Effector CD8-positive, alpha-beta T cell (primary cell): ENCODE measurements at regions not wholly inside any gene's neighbourhood (a gene's known extent, or its start where the extent isn't known, plus 50 kb on each side); places are given as distances from the start of the nearest gene placed in this dataset.
"Not testable (repeated sequence)": the region's sequence is repeated elsewhere in the genome, so short reads cannot be mapped to it uniquely, and the experiment has no call there.

Source experiments
- DNase-seq: peaks from one replicate; lab custom pipeline; 2025; lab: John Stamatoyannopoulos, UW

GRCh38 chr3:5545719-5546118, 358.2 kb downstream of the EDEM1 start:
- no peak for DNase-seq

DNA sequence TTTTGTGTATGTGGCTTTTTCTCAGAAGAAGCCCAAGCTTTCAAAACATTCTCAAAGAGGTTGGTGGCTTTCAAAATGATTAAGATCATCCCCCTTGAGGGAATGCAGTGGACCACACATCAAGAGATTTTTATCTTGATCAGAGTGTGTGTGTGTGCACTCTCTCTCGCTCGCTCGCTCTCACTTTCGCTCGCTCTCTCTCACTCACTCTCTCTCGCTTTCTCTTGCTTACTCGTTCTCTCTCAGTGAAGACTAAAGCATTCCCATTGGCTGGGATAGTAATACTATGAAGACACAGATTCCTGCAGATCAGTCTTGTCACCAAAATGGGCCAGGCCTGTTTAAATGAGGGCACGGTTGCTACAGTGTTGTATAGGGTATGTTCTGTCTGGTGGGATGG, 365.7 kb downstream of the EDEM1 start:
- no peak for DNase-seq

DNA sequence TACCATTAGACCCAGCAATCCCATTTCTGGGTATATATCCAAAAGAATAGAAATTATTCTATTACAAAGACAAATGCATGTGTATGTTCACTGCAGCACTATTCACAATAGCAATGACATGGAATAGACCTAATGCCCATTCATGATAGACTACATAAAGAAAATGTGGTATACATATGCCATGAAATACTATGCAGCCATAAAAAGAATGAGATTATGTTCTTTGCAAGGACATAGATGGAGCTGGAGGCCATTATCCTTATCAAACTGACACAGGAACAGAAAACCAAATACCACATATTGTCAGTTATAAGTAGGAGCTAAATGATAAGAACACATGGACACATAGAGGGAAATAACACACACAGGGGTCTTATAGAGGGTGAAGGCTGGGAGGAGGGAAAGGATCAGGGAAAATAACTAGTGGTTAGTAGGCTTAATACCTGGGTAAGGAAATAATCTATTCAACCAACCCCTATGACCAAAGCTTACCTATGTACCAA, 366.8 kb downstream of the EDEM1 start:
- DNase-seq: no peak

DNA sequence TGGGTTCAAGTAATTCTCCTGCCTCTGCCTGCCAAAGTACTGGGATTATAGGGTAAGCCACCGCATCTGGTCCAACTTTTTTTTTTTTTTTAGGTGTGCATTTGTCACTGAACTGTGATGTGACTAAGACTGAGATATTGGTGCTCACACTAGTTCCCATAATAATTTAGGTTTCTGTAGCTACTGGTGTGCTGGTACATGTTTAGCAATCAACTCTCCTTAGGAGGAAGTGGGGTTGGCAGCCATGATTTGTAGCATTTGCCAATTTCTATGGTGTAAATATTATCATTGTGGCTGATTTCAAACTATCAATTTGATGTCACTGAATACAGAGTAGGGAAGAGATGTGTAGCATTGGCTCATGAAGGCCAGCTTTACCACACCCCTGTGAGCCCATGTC, 372.7 kb downstream of the EDEM1 start:
- no peak for DNase-seq

DNA sequence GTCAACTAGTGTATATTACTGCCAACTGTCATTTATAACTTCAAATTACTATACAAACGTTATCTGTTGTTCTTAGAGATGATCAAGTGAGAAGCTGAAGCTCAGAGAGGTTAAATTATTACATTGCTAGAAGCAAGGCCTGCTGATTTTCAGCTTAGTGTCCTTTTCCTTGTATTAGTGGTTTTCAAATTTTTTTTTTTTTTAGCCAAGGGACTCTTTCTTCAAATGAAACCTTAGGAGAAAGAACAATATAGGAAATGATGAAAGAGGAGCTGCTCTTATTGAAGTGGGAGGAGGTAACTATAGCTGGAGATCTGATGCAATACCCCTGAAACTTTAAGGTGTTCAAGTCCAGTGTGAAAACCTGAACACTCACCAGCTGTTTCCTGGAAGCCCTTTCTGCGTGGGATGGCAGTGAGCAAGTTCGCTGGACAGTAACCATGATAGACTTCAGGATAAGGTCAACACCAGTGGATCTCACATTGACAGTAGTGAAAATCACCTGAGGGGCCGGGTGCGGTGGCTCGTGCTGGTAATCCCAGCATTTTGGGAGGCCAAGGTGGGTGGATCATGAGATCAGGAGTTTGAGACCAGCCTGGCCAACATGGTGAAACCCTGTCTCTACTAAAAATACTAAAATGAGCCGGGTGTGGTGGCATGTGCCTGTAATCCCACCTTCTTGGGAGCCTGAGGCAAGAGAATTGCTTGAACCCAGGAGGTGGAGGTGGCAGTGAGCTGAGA, 376.2 kb downstream of the EDEM1 start:
- no peak for DNase-seq

DNA sequence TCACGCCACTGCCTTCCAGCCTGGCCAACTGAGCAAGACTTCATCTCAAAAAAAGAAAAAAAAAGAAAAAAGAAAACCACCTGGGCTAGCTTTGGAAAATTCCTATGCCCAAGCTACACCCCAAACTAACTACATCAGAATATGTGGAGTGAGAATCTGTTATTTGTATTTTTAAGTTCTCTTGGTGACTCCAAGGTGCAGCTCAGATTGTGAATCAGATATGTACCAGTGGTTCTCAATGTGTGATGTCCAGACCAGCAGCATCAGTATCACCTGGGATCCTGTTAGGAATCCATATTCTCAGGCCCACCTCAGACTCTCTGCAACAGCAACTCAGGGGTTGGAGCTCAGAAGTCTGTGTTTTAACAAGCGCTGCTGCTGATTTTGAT, 376.8 kb downstream of the EDEM1 start:
- DNase-seq: no peak

- no peak for DNase-seq
Observed at GRCh38 chr3:5565026-5565425, 377.5 kb downstream of the EDEM1 start.

- DNase-seq: no peak
Observed at GRCh38 chr3:5567113-5567512, 379.6 kb downstream of the EDEM1 start.

- no peak for DNase-seq
Observed at GRCh38 chr3:5568451-5568850, 380.9 kb downstream of the EDEM1 start.

DNA sequence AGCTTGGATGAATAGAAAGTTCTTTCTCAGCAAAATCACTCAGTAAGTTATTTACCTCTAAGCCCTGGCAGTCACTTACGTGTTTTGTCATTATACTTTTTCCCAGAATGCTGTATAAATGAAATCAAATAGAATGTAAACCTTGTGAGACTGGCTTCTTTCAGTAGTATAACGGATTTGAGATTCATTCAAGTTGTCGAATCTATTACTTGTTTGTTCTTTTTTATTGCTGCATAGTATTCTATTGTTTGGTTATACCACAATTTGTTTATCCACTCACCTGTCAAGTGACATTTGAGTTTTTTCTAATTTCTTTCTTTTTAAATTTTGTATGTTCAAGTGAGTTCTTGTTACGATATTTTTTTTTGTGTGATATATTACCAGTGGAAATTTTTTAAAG, 381.6 kb downstream of the EDEM1 start:
- DNase-seq: no peak

DNA sequence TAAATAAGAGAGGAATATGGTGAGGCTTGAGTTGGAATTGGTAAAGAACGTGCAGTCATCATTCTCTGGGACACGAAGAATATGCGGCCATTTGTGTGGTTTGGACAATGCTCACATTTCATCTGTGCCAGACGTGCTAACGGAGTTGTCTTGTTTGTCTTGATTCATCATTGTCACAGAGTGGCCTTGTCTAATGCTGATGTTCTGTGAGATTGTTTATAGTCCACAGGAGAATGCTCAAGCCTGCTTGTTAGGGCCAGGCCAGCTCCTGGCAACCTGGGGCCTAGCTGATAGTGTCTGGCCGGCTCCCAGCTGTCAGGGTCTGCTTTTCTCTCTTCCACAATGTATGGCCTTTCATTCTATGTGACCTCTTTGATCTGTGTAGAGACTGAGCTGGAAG, 384.7 kb downstream of the EDEM1 start:
- DNase-seq: no peak

DNA sequence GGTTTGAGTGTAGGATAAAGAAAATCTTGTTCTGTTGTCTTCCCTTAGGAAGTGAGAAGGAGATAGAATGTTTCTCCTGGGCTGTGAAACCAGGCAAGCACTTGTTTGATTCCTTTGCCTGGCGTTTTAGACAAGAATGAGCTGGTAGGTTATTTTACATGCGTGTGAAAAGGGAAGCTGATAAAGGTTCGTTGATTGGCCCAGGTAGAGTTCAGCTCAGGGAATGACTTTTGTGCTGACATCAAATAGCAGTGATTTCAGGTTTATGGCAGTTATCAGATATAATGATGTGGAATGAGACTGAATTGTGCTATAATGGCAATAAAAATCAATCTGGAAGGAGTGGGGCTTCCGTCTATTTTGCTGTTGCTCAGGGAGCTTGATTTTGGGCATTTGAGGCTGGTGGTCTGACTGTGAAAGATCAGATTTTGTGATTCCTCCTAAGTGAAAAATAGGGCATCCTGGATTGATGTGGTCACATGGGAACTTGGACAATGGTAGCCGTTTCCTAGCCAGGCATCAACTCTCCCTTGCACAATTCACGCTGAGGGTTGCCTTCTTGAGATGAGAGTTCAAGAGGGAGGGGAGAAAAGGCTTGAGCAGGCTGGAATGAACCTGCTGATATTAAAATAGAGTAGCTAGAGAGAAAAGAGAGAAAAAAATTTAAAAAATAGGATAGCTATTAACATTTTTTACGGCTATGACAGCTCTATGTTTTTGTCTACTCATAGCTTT, 388.9 kb downstream of the EDEM1 start:
- no peak for DNase-seq

DNA sequence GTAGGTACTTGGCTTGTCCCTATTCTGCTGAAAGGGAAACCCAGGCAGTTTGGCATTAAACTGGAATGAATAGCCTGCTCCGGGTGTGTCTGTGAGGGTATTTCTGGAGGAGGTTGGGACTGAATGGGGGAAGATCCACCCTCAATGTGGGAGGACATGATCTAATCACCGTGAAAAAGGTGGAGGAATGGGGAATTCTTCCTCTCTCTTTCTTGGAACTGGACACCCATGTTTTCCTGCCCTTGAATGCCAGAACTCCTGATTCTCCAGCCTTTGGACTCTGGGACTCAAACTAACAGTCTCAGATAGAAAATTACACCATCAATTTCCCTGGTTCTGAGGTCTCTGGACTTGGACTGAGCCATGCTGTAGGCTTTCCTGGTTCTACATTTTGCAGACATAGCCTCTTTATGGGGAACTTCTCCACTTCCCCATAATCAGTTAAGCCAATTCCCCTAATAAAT, 391.7 kb downstream of the EDEM1 start:
- DNase-seq: no peak

GRCh38 chr3:5579946-5580345, 392.4 kb downstream of the EDEM1 start:
- DNase-seq: no peak

GRCh38 chr3:5580826-5581225, 393.3 kb downstream of the EDEM1 start:
- DNase-seq: no peak

DNA sequence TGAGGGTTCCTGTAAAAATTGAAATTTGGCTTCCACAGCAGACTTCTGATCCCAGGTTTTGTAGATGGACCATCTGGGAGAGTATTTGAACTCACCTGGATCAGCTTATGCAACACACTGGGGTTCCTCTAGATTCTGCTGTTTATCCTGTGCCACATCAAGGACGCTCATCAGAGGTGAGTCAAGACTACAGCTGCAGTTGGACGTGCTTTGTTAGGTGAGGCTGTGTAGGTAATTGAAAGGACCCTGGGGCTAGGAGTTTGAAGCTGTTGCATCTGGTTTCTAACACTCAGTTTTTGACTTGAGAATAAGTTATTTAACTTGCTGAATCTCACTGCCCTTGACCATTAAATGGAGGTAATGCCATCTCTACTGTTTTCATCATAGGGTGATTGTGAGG, 394.2 kb downstream of the EDEM1 start:
- no peak for DNase-seq

GRCh38 chr3:5583920-5584319, 396.4 kb downstream of the EDEM1 start:
- no peak for DNase-seq

DNA sequence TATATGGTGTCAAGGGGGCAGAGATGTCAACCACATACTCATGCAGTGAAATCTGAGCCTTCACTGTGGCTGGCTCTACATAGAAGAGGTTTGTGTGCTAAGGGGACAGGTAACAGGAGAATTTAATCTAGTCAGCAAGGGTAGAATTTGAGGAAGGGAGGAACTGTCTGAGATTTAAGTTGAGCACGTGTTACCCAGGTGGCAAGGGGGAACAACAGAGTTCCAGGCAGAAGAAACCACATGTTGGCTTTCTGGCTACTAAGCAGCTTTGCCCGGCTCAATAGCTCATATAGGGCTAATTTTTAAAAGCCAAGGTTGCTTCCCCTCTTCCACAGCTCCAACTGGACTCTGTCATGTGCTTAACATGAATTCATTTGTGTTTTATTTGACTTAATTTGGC, 397.6 kb downstream of the EDEM1 start:
- DNase-seq: no peak

- DNase-seq: no peak
Observed at GRCh38 chr3:5606884-5607472, 419.5 kb downstream of the EDEM1 start.

DNA sequence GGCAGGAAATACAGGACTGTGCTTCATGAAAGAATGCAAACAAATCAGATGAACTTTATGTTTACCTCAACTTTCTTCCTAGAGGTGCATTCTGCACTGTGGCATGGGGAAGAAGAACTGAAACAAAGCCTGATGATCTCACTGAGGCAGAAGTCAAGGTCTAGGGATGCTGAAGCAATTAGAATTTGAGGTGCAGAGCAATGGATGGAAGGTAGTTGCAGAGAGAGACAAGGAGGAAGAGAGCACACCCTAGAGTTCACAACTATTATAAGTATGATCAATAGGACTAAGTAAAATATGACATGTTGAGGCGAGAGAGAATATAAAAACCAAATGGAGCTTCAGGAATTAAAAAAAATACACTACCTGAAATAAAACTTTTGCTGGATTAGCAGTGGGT, 420.1 kb downstream of the EDEM1 start:
- no peak for DNase-seq

DNA sequence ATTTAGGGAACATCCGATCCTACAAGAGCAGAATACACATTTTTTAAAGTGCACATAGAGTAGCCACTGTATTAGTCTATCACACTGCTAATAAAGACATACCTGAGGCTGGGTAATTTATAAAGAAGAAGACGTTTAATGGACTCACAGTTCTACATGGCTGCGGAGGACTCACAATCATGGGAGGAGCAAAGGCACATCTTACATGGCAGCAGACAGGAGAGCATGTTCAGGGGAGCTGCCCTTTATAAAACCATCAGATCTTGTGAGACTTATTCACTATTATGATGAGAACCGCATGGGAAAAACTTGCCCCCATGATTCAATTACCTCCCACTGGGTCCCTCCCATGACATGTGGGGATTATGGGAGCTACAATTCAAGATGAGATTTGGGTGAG, 421.5 kb downstream of the EDEM1 start:
- DNase-seq: not testable (repeated sequence)

DNA sequence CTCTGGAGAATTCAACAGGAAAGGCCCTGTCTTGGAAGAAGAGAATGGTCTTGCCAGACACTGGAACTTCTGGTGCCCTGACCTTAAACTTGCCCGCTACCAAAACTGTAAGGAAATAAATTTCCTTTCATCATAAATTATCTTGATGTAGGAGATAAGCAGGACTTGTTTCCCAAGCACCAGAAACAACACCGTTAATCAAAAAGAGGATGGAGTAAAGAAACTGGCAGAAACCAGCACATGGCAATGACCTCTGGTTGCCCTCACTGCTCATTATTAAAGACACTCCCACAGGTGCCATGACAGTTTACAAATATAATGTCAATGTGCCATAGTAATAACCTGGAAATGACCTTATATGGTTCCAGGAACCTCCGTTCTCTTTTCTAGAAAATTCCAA, 426.1 kb downstream of the EDEM1 start:
- DNase-seq: no peak

- no peak for DNase-seq
Observed at GRCh38 chr3:5616873-5617272, 429.4 kb downstream of the EDEM1 start.
